ENCODE measurements at regions not wholly inside any gene's neighbourhood (a gene's known extent, or its start where the extent isn't known, plus 50 kb on each side); places are given as distances from the start of the nearest gene placed in this dataset.

DNA sequence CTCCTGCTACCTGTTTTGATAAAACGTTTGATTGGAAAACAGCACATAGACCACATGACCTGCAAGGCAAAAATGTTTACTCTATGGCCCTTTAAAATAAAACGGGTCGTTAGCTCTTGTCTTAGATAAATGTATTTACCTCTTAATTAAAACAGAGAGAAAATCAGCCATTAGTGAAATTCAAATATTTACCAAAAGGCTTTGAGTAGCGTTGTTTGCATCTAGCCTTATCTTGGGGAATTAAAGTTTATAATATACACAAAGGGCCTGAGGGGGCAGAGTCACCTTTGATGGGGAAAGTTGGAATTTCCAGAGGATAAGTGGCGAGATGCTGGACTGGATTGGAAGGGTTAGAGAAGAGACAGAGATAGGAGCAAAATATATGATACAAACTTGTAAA, 111.3 kb downstream of the FBXO4 start:
- TF ChIP-seq POLR2A (IDR thresholded peaks at IDR 0.05; ENCODE audit: low read depth, low read length), result no peak
- no peak for TF ChIP-seq POLR2AphosphoS5 (IDR thresholded peaks at IDR 0.05; ENCODE audit: insufficient read depth, low read depth, low read length)
- TF ChIP-seq, protein P1, sequence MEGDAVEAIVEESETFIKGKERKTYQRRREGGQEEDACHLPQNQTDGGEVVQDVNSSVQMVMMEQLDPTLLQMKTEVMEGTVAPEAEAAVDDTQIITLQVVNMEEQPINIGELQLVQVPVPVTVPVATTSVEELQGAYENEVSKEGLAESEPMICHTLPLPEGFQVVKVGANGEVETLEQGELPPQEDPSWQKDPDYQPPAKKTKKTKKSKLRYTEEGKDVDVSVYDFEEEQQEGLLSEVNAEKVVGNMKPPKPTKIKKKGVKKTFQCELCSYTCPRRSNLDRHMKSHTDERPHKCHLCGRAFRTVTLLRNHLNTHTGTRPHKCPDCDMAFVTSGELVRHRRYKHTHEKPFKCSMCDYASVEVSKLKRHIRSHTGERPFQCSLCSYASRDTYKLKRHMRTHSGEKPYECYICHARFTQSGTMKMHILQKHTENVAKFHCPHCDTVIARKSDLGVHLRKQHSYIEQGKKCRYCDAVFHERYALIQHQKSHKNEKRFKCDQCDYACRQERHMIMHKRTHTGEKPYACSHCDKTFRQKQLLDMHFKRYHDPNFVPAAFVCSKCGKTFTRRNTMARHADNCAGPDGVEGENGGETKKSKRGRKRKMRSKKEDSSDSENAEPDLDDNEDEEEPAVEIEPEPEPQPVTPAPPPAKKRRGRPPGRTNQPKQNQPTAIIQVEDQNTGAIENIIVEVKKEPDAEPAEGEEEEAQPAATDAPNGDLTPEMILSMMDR (IDR thresholded peaks at IDR 0.05; ENCODE audit: extremely low read depth in 1 of 2, insufficient read depth in 1 of 2, low read depth in 1 of 2, low read length in 2 of 2), result no peak
- TF ChIP-seq FOS (IDR thresholded peaks at IDR 0.05; ENCODE audit: borderline replicate concordance, insufficient read depth, low read length), result no peak
- no peak for TF ChIP-seq MYC (IDR thresholded peaks at IDR 0.05; ENCODE audit: low read depth, low read length)
- no peak for TF ChIP-seq EZH2 (IDR thresholded peaks at IDR 0.05; ENCODE audit: borderline replicate concordance, low read depth, low read length, severe bottlenecking)
- no peak for TF ChIP-seq GATA2 (IDR thresholded peaks at IDR 0.05; ENCODE audit: insufficient read depth, insufficient read length, low read depth, low read length)
- TF ChIP-seq JUN (IDR thresholded peaks at IDR 0.05; ENCODE audit: borderline replicate concordance, insufficient read depth, insufficient read length, low read depth), result no peak
- TF ChIP-seq, protein P2, sequence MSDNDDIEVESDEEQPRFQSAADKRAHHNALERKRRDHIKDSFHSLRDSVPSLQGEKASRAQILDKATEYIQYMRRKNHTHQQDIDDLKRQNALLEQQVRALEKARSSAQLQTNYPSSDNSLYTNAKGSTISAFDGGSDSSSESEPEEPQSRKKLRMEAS (IDR thresholded peaks at IDR 0.05; ENCODE audit: insufficient read depth, insufficient read length), result no peak

Measured in endothelial cell of umbilical vein (primary cell).